Brain pericyte (primary cell): ENCODE measurements at regions not wholly inside any gene's neighbourhood (a gene's known extent, or its start where the extent isn't known, plus 50 kb on each side); places are given as distances from the start of the nearest gene placed in this dataset.

Experiments
- DNase-seq: peaks from one replicate; pipeline ENCODE4 v3.0.0-alpha.2; 2012; ENCODE audit warnings: low read depth, low spot score

DNA sequence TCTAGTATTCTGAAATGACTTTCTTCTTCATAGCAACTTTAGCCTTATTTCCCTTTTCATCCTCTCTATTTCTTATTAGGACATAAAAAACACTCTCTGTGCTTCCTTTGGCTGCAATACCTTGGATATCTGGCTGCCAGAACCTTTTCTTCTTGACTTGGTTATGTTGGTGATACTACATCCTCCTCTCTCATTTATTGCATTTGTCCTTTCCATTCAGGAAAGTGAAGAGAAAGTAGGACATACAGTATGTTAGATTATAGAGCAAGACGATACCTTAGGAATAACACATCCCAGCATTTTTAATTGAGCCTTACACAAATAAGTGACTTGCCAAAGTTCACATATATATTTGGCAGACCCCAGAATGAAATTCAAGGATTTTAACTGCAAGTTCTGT lies 210.1 kb upstream of the PPP1R3A start:
- DNase-seq, result no peak

DNA sequence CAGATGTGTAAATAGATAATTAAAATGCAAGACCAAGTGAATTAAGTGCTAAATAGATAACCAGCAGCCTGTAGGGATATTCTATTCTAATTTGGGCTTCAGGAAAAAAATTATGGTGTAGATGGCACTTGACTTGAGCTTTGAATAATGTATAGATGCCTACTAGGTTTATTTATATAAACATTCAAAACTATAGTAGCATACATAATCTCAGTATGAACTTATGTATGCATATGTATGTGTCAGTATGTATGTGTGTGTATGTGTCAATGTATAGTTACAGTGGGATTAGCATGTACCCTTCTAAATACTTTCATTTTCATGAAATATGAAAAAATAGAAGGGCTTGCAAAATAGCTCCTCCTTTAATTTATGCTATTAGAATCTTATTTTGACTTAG lies 207.3 kb upstream of the PPP1R3A start:
- no peak for DNase-seq

DNA sequence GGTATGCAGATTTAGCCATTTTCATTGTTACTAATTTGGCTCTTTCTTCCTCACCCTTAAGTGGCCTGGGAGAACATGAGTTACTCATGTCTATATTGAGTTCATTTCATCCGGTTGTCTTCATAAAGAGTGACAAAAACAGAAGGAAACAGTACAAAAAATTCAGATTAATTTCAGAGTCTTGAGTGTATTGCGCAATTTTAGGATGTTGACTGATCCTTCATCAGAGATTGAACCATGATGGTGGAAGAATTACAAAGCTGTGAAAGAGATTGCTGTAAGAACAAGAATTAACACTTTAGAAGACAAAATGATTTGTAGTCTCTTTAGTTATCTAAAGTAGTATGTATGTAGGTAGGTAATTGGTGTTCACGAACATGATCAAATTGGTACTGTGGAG lies 194.0 kb upstream of the PPP1R3A start:
- no peak for DNase-seq

DNA sequence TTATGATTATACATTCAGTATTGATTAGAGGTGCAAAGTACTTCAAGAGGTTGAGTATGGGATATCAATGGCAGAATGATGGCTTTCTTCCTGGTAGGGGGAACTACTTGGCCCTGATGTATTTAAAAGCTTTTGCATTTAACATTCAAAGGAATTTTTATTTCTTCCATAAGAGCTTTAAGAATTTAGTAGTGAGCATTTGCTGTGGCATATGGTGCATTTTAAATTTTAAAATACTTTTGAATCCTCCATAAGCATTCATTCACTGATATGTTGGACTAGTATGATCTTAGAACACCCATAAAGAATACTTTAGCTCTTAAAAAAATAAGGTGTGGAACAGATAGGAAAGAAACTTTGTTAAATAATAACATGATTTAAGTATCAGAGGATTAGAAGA lies 191.9 kb upstream of the PPP1R3A start:
- DNase-seq, result no peak

DNA sequence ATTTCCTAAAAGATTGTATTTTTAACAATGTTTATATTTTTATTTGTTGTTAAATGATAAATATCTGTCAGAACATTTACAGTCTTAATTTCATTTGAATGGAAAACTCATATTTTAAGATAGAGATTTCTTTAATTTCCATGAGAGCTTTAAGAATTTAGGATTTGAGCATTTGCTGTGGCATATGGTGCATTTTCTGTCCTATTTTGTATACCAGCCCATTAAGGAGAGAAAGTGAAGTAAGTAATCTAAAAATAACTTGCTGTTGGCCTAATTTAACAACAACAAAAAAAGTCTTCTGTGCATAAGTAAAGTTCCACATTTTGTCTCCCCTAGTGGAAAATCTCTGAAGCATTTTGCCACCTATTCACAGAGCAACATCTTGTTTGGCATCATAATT lies 190.9 kb upstream of the PPP1R3A start:
- DNase-seq, result no peak

DNA sequence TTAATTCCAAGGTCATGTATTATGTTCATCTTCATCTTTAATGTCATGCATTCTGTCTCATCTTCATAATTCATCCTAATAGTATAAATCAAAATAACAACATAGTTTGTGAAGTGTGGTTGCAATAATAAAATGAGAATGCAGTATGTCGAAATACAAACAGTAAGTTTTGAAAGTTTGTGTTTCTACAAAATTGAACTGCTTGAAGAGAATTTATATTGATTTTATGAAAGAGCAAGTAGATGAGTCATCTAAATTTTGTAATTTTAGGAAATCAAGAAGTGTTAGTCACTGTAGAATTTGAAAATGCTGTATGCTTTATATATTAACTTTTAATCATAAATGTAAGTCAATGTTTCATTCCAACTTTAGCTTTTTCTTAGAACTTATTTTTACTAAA lies 190.5 kb upstream of the PPP1R3A start:
- DNase-seq, result no peak

DNA sequence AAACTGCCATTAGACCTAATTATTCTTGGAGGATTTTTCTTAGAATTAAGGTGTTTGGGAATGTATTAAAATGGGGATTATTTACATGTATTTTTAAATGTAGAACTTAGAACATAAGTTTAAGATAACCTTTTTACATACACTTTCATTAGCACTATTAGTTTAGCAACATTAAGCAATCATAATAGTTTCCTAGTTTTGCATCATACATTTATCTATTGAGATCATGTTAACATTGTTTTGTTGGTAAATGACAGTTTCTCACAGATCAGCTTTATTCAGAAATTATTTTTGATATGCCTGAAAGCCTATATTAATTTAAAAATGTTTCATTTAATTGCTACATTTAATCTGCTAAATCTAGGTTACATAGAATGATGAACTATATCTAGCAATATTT lies 189.7 kb upstream of the PPP1R3A start:
- DNase-seq, result no peak

DNA sequence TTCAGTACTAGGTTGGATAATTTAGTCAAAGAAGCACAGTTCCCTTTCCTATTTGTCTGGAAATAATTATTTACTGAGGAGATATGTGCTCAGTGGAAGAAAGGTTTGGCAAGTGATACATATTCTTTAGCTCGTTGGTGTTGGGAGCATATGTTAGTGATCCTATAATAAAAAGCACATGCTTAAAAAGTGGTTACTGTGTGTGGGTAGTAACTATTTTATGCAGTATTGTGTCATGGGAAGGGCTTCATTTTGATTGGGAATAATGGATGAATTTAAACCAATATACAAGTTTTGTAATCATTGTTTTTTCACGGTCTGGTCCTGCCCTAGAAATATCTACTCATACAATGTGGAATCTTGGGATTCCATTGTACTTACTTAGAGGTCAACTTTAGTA lies 188.7 kb upstream of the PPP1R3A start:
- no peak for DNase-seq

DNA sequence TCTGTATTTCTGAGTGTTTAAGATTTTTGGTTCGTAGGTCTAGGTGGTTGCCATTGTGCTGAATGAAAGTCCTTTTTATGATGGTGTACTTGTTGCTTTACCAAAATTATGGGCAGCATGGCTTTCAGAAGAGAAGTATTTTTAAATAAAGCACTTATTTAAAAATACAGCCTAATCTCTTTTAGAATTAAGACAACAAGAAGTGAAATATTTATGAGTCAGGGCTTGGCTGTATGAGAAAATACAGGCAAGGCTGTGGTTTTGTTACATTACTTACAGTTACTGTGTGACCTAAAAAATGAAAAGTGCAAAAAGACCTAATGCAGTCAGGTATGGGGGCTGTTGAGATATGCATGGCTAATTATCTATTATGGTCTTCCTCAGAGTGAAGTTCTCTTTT lies 185.2 kb upstream of the PPP1R3A start:
- no peak for DNase-seq

DNA sequence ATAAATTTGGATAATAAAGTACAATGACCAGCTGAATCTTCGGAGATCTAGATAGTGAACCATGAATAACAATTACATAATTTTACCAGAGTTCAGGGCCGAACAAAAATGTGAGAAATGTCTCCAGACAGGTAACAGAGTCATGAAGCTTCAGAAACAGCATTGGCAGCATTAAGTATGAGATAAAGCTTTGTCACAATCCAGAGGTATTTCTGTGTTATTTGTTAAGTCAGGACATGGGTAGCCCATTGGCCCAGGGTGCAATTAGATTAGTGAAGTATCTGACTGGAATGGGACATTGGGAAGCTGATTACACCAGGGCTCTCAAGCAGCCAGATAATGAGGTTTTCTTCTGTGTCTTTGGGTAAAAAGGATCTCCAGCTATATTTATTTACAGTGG lies 184.2 kb upstream of the PPP1R3A start:
- DNase-seq, result no peak

DNA sequence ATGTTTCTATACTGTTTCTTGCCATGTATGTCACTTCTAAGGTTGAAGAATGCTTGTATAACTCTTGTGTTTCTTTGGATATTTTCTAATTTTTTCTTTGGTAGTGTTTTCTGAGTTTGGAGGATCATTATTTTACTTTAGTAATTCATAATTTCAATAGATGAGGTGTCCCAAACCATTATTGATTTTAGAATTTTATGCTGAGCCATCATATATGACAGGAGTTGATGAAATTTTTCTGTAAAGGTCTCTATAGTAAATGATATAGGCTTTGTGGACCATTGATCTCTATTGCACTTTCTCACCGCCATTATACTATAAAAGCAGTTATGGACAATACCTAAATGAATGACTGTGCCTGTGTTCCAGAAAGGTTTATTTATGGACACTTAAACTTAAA lies 183.3 kb upstream of the PPP1R3A start:
- DNase-seq, result no peak

DNA sequence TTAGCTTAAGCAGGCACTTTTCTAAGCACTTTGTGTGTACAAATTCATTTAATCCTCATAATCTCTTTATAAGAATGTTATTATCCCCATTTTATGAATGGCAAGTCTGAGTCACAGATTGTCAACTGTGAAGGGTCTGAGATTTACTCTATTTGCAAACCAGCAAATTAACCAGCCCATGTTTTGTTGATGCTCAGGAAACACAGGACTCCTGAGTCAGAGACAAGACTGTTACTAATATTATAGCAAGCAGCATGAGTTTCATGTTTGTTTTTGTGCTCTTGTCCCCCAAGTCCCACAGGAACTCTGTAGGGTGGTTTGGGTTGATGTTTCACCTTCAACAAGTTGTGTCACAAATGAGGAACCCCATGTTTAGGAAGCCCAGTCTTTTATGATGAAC lies 182.0 kb upstream of the PPP1R3A start:
- DNase-seq, result no peak

DNA sequence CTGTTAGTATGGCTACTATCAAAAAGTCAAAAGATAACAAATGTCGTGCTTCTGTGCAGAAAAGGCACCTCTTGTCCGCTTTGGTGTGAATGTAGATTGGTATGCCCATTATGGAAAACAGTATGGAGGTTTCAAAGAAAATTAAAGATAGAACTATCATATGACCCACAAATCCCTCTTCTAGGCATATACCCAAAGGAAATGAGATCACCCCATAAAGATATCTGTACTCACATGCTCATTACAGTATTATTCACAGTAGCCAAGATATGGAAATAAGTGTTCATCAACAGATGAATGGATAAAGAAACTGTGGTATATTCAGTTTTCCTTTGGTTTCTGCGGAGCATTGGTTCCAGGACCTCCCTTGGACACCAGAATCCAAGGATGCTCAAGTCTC lies 180.5 kb upstream of the PPP1R3A start:
- no peak for DNase-seq

DNA sequence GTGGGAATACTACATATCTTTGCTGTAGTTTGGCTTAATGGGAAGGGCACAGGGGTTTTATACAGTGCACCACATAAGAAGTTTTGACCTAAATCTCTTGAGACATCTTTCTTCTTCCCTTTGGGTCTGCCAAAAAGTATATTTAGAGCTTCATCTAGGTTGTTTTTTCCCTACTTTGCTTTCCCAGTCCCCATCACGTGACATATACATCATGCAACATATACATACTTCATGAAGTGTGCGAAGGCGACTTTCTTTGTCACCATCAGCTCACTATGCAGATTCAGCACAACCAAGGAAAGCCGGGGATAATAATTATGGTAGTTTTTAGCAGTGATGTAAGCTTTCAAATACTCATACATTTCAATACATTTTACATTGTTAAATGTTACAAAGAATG lies 177.1 kb upstream of the PPP1R3A start:
- DNase-seq, result no peak

DNA sequence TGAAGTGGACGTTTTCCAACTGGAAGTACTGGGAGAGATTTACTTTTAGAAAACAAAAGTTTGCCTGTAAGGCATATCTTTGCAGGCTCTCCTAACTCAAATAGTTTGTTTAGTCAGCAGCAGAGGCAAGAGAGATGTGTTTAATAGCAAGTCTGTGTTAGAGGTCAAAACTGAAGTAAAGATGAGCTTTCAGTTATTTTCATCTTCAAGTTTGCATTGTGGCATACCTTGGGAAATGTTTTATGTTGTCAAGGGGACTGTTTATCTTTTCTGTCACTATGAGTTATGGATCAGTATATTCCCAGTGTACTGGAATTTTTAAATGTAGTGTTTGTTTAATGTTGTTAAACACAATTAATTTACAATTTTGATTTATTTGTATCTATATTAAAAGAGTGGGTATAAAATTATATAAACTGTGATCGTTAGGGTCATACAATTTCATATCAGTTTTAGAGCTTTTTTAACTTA lies 169.7 kb upstream of the PPP1R3A start:
- DNase-seq, result no peak

DNA sequence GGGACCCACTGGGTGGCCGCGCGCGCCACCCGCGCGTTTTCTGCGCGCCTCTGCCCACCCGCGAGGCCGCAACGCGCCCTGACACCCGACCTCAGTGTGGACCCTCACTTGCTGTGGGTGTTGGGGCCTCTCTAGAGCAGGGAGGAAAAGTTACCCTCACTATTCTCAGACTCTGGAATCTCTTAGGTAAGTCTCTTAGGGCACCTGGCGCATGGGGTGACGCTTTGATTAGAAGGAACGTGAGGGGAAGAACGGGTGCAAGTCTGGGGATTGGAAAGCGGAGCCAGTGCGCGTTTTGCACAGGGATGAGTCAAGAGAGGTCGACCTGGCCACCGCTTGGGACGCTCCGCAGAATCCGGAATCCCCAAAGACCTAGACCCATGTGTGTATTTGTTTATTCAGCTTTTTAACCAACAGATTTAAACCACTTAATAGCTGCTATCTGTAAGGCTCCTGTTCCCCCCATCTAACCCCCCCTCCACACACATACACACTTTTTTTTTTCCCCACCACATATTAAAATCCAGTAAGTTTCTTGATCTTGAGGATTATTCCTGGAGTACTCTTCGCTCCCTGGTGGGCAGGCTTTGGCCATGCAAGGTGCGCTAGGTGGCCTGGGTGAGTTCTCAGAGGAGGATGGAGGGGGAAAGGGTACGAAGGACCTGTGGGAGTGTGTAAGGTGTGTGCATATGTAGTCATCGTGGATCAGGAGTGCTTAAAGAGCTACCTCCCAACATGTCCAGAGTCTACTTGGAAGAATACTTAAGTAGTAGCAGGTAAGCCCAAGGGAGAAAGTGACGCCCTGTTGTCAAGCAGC lies 169.1 kb upstream of the PPP1R3A start:
- DNase-seq, result no peak

DNA sequence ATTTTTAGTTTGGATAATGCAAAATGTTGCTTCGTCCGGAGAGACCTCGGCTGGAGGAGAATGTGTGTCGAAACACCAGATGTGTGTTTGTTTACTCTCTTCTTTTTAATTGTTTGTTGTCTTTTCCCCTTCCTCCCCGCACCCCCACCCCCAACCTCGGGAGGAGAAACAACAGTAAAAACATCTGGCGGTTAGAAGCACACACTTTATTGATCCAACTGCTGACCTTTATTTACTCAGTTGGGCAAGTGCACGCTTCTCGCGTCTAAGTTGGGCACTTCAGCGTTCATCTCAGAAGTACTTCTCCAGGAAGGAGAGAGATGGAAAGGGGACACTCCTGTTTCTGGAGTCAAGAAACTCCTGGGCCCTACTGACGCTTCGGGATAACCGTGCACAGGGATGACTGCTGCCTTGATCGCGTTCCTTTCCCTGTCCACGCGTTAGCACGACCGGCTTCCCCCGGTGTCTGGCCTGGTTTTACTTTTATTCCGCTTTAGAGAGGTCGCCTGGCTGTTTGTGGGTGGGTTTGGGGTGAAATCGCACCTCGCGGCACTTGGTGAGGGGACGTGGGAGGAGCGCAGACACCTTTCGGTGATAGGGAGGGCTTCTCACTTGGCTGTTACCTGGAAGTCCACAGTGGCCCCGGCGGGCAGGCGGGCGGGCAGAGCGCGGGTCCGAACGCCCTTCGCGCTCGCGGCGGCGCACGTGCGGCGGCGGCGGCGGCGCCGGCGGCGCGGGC lies 168.3 kb upstream of the PPP1R3A start:
- DNase-seq, result no peak

DNA sequence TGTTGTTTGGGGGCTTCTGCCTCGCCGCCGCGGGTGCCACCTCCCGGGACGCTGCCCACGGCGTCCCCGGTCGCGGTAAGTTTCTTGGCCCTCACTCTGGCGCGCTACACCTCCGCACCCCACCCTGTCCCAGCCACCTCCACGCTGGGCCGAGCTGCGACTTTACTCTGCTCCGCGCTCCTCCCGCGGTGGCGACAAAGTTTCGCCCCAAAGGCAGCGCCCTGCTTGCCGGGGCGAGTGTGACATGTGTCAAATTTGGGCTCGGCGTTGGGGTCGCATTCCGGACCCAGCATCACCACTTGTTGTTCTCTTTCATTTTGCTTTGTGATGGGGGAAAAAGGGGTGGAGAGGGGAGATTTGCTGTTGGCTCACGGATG lies 167.7 kb upstream of the PPP1R3A start:
- no peak for DNase-seq

DNA sequence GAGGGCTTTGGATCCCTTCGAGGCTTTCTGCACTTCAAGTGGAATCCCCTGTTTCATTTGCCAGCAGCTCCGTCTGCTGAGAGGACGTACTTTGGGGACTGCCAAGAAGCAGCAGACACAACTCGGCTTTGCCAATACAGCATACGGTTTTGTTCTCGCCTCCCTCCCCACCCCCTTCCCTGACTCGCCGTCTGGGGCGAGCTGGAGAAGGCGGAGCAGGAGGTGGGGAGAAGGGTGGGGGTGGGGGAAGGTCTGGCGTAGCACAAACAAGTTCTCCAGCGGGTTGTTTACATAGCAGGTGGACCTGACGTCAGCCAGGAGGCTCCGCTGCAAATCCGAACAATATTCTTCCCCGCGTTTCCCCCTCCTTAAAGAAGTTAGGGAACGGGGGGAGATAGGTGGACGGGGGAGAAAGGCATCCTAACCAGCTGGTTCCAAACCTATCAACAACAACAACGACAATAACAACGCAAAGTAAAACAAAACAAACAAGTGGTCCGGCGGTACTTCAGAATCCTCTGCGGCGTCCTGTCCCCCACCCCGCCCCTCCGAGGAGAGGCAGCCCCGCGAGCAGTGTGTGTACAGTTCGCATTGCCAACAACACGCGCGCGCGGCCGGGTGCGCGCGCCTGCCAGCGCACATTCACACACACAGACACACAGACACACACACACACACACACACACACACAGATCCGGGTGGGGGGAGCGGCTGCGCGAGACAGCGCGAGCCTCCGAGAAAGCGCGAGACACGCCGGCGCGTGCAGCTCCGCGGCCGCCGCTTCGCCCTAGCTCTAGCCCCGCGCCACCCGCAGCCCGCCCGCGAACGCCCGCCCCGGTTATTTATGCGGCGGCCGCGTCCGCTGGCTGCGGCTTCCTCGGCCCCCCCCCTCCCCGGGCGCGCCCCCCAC lies 167.0 kb upstream of the PPP1R3A start:
- DNase-seq, result peak; percentile 76

DNA sequence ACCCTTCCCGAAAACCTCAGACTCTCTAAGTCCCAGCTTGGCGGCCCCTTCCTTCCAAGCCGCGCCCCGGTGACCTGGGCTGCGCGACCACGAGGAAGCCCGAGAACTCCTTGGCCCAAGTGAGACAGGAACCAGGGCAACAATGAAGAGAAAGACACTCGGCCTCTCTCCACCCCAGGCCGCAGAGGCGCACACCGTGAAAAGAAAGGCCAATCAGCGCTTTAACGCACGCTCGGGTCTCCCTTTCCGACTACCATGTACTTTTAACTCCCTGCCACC lies 166.4 kb upstream of the PPP1R3A start:
- DNase-seq, result no peak

DNA sequence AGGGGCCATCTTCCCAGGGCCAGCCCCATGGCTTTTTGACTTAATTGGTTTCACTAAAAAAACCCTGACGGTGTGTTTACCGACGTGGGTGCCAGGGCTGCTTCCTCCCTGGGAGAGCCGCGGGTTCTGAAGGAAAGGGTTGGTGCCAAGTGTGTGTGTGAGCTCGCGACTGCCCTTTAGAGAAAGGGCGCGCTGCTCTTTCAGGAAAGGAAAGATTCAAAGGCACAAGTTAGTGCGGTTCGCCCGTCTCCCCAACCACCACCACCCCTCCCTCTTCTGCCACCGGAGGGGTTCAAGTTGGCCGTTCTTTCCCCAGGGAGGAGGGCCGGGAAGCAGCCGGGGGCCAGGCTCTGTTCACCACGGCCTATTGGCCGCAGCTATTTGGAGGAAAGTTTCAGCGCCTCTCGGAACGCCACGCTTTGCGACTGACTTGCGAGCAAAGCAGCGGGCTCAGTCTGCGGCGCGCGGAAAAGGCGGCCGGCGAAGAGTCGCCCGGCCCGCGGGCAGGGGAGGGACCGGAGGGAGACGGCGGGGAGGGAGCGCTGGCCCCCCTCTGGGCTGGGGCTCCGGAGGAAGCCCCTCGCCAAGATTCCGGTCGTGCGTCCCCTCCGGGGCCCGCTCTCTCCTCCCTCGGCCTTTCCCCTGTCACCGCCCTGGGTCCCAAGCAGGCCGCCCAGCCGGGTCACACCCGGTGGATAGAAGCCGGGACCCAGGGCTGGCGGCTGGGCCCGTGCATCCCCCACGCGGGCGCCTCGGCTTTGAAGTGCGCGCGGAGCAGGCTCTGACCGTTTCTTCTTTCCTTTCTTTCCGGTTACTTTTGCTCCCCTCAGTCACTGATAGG lies 165.9 kb upstream of the PPP1R3A start:
- DNase-seq, result no peak
